Activated CD4-positive, alpha-beta T cell treated with anti-CD3 and anti-CD28 coated beads, Interleukin-2, Interleukin-4, amounts not matched to agents 100 ng/mL and 50 ng/mL, durations not matched to agents 16 hours and 8 hours (primary cell): ENCODE measurements at regions not wholly inside any gene's neighbourhood (a gene's known extent, or its start where the extent isn't known, plus 50 kb on each side); places are given as distances from the start of the nearest gene placed in this dataset.
"Not testable (repeated sequence)": the region's sequence is repeated elsewhere in the genome, so short reads cannot be mapped to it uniquely, and the experiment has no call there.

Source experiments
- DNase-seq: peaks from one replicate; pipeline ENCODE4 v3.0.0-alpha.2; 2020; ENCODE audit warnings: low spot score

- no peak for DNase-seq
These were observed 242.8 kb upstream of the PDZRN3 start for GRCh38 chr3:73867524-73867923.

- DNase-seq: no peak
These were observed 242.1 kb upstream of the PDZRN3 start for GRCh38 chr3:73866846-73867245.

GRCh38 chr3:73863546-73864079 is 238.9 kb upstream of the PDZRN3 start:
- DNase-seq: no peak

GRCh38 chr3:73855813-73856212 is 231.1 kb upstream of the PDZRN3 start:
- no peak for DNase-seq

GRCh38 chr3:73848173-73848906 is 223.6 kb upstream of the PDZRN3 start:
- no peak for DNase-seq

- DNase-seq: no peak
These were observed 222.2 kb upstream of the PDZRN3 start for GRCh38 chr3:73846951-73847350.

- no peak for DNase-seq
These were observed 214.3 kb upstream of the PDZRN3 start for GRCh38 chr3:73839032-73839431.

GRCh38 chr3:73835945-73836344 is 211.2 kb upstream of the PDZRN3 start:
- DNase-seq: no peak

GRCh38 chr3:73832426-73832825 is 207.7 kb upstream of the PDZRN3 start:
- DNase-seq: no peak

- no peak for DNase-seq
These were observed 203.6 kb upstream of the PDZRN3 start for GRCh38 chr3:73828348-73828747.

- DNase-seq: no peak
These were observed 203.0 kb upstream of the PDZRN3 start for GRCh38 chr3:73827725-73828211.

GRCh38 chr3:73827204-73827603 is 202.5 kb upstream of the PDZRN3 start:
- DNase-seq: no peak

- DNase-seq: not testable (repeated sequence)
These were observed 196.2 kb upstream of the PDZRN3 start for GRCh38 chr3:73820896-73821295.

GRCh38 chr3:73820431-73820830 is 195.7 kb upstream of the PDZRN3 start:
- no peak for DNase-seq

GRCh38 chr3:73815966-73816365 is 191.2 kb upstream of the PDZRN3 start:
- DNase-seq: no peak

GRCh38 chr3:73813692-73814292 is 189.1 kb upstream of the PDZRN3 start:
- no peak for DNase-seq

- DNase-seq: no peak
These were observed 188.6 kb upstream of the PDZRN3 start for GRCh38 chr3:73813291-73813690.

- DNase-seq: no peak
These were observed 187.3 kb upstream of the PDZRN3 start for GRCh38 chr3:73812054-73812453.

GRCh38 chr3:73808862-73809509 is 184.2 kb upstream of the PDZRN3 start:
- no peak for DNase-seq

GRCh38 chr3:73805435-73805834 is 180.7 kb upstream of the PDZRN3 start:
- no peak for DNase-seq

- DNase-seq: no peak
These were observed 179.5 kb upstream of the PDZRN3 start for GRCh38 chr3:73804204-73804603.

- DNase-seq: no peak
These were observed 176.7 kb upstream of the PDZRN3 start for GRCh38 chr3:73801444-73801843.

- DNase-seq: no peak
These were observed 172.6 kb upstream of the PDZRN3 start for GRCh38 chr3:73797311-73797710.
